ENCODE measurements at regions not wholly inside any gene's neighbourhood (a gene's known extent, or its start where the extent isn't known, plus 50 kb on each side); places are given as distances from the start of the nearest gene placed in this dataset.

DNA sequence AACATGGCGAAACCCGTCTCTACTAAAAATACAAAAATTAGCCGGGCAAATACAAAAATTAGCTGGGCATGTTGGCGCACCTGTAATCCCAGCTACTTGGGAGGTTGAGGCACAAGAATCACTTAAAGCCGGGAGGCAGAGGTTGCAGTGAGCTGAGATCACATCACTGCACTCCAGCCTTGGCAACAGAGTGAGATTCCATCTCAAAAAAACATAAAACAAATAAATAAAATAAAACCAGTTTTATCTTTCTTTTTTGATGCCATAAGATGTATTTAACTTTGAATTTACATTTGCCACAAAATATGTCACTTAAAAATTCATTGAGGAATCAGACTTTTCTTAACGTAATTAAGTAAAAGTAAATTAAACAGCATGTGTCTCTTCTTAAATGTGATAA, 113.3 kb upstream of the ERRFI1 start:
- no peaks in the 10 kb centered on the region for H4K20me1 ChIP-seq (ENCODE audit: low read length)
- no peaks in the 10 kb centered on the region for H3K9me3 ChIP-seq (ENCODE audit: low read length)
- H2AFZ ChIP-seq (ENCODE audit: low read length): no peak overlapping the region
- no peak overlapping the region for H3K9ac ChIP-seq (ENCODE audit: low read length)
- no peaks in the 10 kb centered on the region for H3K27me3 ChIP-seq (ENCODE audit: low read length)
- H3K4me1 ChIP-seq (ENCODE audit: insufficient read depth, low read length): peaks cover 21% of the 10 kb centered on the region
- DNase-seq: no peak
- TF ChIP-seq EZH2phosphoT487 (IDR thresholded peaks at IDR 0.05; ENCODE audit: borderline replicate concordance, low read length) (no peak), EZH2 (IDR thresholded peaks at IDR 0.05; ENCODE audit: low read length, unreplicated experiment) (no peak)
- TF ChIP-seq, protein P1, sequence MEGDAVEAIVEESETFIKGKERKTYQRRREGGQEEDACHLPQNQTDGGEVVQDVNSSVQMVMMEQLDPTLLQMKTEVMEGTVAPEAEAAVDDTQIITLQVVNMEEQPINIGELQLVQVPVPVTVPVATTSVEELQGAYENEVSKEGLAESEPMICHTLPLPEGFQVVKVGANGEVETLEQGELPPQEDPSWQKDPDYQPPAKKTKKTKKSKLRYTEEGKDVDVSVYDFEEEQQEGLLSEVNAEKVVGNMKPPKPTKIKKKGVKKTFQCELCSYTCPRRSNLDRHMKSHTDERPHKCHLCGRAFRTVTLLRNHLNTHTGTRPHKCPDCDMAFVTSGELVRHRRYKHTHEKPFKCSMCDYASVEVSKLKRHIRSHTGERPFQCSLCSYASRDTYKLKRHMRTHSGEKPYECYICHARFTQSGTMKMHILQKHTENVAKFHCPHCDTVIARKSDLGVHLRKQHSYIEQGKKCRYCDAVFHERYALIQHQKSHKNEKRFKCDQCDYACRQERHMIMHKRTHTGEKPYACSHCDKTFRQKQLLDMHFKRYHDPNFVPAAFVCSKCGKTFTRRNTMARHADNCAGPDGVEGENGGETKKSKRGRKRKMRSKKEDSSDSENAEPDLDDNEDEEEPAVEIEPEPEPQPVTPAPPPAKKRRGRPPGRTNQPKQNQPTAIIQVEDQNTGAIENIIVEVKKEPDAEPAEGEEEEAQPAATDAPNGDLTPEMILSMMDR (conservative IDR thresholded peaks at IDR 0.05; ENCODE audit: low read depth, low read length): no peak
- no peaks in the 10 kb centered on the region for H3K9me2 ChIP-seq (replicated peaks; ENCODE audit: low read length)
- no peaks in the 10 kb centered on the region for H3F3A ChIP-seq (ENCODE audit: low read length, unreplicated experiment)
- CTCF ChIA-PET: no interaction called here
- no peak overlapping the region for H3K27ac ChIP-seq (ENCODE audit: low read length)
- H3K79me2 ChIP-seq (ENCODE audit: low read length): no peaks in the 10 kb centered on the region
- H3K4me2 ChIP-seq (ENCODE audit: low read length): no peak overlapping the region
- no peak overlapping the region for H3K4me3 ChIP-seq (ENCODE audit: low read length)
- no TSS peak for BruUV-seq (replicated peaks)
- POLR2A ChIA-PET (ENCODE audit: unreplicated experiment): no interaction called here
- H3K36me3 ChIP-seq (ENCODE audit: low read depth, low read length): no peaks in the 10 kb centered on the region
- ATAC-seq: no peak
- intact Hi-C loops (cut with micrococcal nuclease): loop anchor here (5.0 kb wide), 1 partner anchor 42 kb away; no protein-coding TSS in a partner anchor

DNA sequence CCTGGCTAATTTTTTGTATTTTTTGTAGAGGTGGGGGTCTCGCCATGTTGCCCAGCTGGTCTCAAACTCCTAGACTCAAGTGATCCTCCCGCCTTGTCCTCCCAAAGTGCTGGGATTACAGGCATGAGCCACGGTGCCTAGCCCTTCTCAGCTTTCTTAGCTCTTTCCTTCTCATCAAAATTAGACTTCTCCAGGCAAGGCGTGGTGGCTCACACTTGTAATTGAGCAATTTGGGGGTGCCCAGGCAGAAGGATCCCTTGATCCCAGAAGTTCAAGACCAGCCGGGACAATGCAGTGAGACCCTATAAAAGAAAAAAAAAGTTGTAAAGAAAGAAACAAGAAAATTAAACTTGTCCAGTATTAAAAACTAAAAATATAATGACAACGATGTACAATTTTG, 112.6 kb upstream of the ERRFI1 start:
- Histone ChIP-seq H3K9ac (ENCODE audit: low read length) (no peak overlapping the region), H3K79me2 (ENCODE audit: low read length) (no peaks in the 10 kb centered on the region), H3K27me3 (ENCODE audit: low read length) (no peaks in the 10 kb centered on the region), H3K27ac (ENCODE audit: low read length) (peak overlapping the region; percentile 69; the same call in 1 of the 2 replicates), H4K20me1 (ENCODE audit: low read length) (no peaks in the 10 kb centered on the region), H3K4me3 (ENCODE audit: low read length) (no peak overlapping the region), H3K4me1 (ENCODE audit: insufficient read depth, low read length) (peaks cover 28% of the 10 kb centered on the region), H3K9me2 (replicated peaks; ENCODE audit: low read length) (no peaks in the 10 kb centered on the region), H3K4me2 (ENCODE audit: low read length) (no peak overlapping the region), H3K36me3 (ENCODE audit: low read depth, low read length) (no peaks in the 10 kb centered on the region), H3F3A (ENCODE audit: low read length, unreplicated experiment) (peaks cover 2% of the 10 kb centered on the region), H3K9me3 (ENCODE audit: low read length) (no peaks in the 10 kb centered on the region), H2AFZ (ENCODE audit: low read length) (no peak overlapping the region)
- ChIA-PET POLR2A (ENCODE audit: unreplicated experiment) (no interaction called here), CTCF (no interaction called here)
- ATAC-seq (no peak), DNase-seq (no peak)
- no peak for TF ChIP-seq EZH2 (IDR thresholded peaks at IDR 0.05; ENCODE audit: low read length, unreplicated experiment)
- no peak for TF ChIP-seq EZH2phosphoT487 (IDR thresholded peaks at IDR 0.05; ENCODE audit: borderline replicate concordance, low read length)
- TF ChIP-seq, protein P1 (conservative IDR thresholded peaks at IDR 0.05; ENCODE audit: low read depth, low read length): no peak
- BruUV-seq (replicated peaks): no TSS peak
- intact Hi-C loops (cut with micrococcal nuclease): loop anchor here (5.0 kb wide), 1 partner anchor 41 kb away; no protein-coding TSS in a partner anchor

DNA sequence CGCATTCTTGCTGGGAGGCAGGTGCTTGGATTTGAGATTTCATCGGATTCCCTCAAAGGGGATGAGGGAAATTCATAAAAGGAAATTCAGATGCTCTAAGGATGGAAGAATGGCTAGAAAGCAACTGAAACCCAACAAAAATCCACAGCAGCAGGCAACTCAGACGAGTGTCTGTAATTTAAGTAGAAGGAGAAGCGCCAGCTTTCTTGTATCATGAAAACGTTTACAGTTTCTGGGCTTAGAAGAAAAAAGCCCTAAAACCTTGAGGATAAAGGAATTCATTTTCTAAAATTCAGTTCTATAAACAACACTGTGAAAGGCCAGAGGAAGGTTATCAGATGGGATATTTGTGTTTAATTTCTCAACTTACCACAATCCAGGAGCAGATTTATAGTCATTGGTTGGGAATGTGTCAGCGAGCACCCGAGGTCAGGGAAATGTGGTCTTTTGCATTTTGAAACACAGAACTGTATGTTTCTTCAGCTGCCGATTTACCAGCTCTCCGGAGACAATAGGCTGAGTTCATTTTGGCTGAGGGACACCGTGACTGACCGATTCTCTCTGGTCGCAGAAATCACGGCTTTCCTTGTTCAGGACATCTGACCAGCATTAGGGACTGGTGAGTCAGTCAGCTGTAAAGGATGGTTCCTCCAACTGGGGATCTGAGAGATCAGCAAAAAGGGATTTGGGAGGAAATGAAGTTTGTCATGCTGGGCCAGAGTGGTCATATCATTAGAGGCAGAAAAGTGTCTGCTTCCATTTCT, 111.6 kb upstream of the ERRFI1 start:
- ChIA-PET CTCF (no interaction called here), POLR2A (ENCODE audit: unreplicated experiment) (interaction anchor here (0.6 kb wide), 1 partner anchor 75 kb away, joined by 4 read pairs; no protein-coding TSS in a partner anchor)
- H3K4me3 ChIP-seq (ENCODE audit: low read length): peak overlapping the region; percentile 36; the same call in 1 of the 2 replicates
- H3K9me2 ChIP-seq (replicated peaks; ENCODE audit: low read length): no peaks in the 10 kb centered on the region
- peak overlapping the region; percentile 69 for H3K27ac ChIP-seq (ENCODE audit: low read length)
- ATAC-seq (peak; percentile 68), DNase-seq (peak; percentile 78)
- H3K4me1 ChIP-seq (ENCODE audit: insufficient read depth, low read length): peaks cover 35% of the 10 kb centered on the region
- no peaks in the 10 kb centered on the region for H4K20me1 ChIP-seq (ENCODE audit: low read length)
- peak overlapping the region; percentile 24 for H3K9ac ChIP-seq (ENCODE audit: low read length)
- H3K27me3 ChIP-seq (ENCODE audit: low read length): no peaks in the 10 kb centered on the region
- peak overlapping the region; percentile 62 for H2AFZ ChIP-seq (ENCODE audit: low read length)
- TF ChIP-seq EZH2 (IDR thresholded peaks at IDR 0.05; ENCODE audit: low read length, unreplicated experiment) (no peak), EZH2phosphoT487 (IDR thresholded peaks at IDR 0.05; ENCODE audit: borderline replicate concordance, low read length) (no peak)
- TF ChIP-seq, protein P1 (conservative IDR thresholded peaks at IDR 0.05; ENCODE audit: low read depth, low read length): no peak
- no peaks in the 10 kb centered on the region for H3K36me3 ChIP-seq (ENCODE audit: low read depth, low read length)
- no peaks in the 10 kb centered on the region for H3K79me2 ChIP-seq (ENCODE audit: low read length)
- peak overlapping the region; percentile 71 for H3K4me2 ChIP-seq (ENCODE audit: low read length)
- TSS peak; percentile 90 for BruUV-seq (replicated peaks)
- intact Hi-C loops (cut with micrococcal nuclease): loop anchor here (5.0 kb wide), 1 partner anchor 40 kb away; no protein-coding TSS in a partner anchor
- no peaks in the 10 kb centered on the region for H3K9me3 ChIP-seq (ENCODE audit: low read length)
- H3F3A ChIP-seq (ENCODE audit: low read length, unreplicated experiment): peaks cover 5% of the 10 kb centered on the region
